Testis (tissue), 2 donors: ENCODE measurements at regions not wholly inside any gene's neighbourhood (a gene's known extent, or its start where the extent isn't known, plus 50 kb on each side); places are given as distances from the start of the nearest gene placed in this dataset.

ENCODE experiments used
- DNase-seq: peaks from one replicate; pipeline ENCODE4 v3.0.0-alpha.2; 2019
- H3K27ac ChIP-seq, 2 donors: fragments of 200-600 bp; sonication (generic); one replicate each; pipeline ENCODE4 v1.5.1; 2019
- H3K27me3 ChIP-seq: fragments of 200-600 bp; sonication (generic); one replicate; pipeline ENCODE4 v1.5.1; 2019
- H3K36me3 ChIP-seq: fragments of 200-600 bp; sonication (generic); one replicate; pipeline ENCODE4 v1.5.1; 2017; ENCODE audit warnings: low read depth; ENCODE audit errors: missing control alignments
- H3K4me1 ChIP-seq: fragments of 200-600 bp; sonication (generic); one replicate; pipeline ENCODE4 v1.5.1; 2019
- H3K4me3 ChIP-seq, 2 donors: fragments of 200-600 bp; sonication (generic); one replicate each; pipeline ENCODE4 v1.5.1; 2017 to 2019
- H3K9me3 ChIP-seq: fragments of 200-600 bp; sonication (generic); one replicate; pipeline ENCODE4 v1.5.1; 2017
- CTCF ChIP-seq, 3 experiments: fragments of 450-650 bp in 2 of 3; fragments of 200-600 bp in 1 of 3; sonication (generic) in 1 of 3; IDR thresholded peaks; one replicate each; pipeline ENCODE4 v1.5.1; 2016 to 2019; ENCODE audit warnings: antibody characterized with exemption in 3 of 3, mild to moderate bottlenecking in 2 of 3, moderate library complexity in 1 of 3
- POLR2A ChIP-seq: fragments of 450-650 bp; IDR thresholded peaks from one replicate; pipeline ENCODE4 v1.6.1; 2017; ENCODE audit warnings: antibody characterized with exemption, mild to moderate bottlenecking, moderate library complexity
- WGBS, 2 donors: methylation state at CpG; one replicate each; pipeline ENCODE4 v1.1.5; 2018; 5-methylcytosine and 5-hydroxymethylcytosine counted together
- intact Hi-C: fragments of 100-400 bp; cut with DNase I; formaldehyde crosslinking; loops from one replicate; pipeline ENCODE4 v1.15.1; 2023; ENCODE audit warnings: low total_unique reads

- H3K4me1 ChIP-seq, result no peaks in the 10 kb centered on the region
- H3K9me3 ChIP-seq, result no peaks in the 10 kb centered on the region
- H3K36me3 ChIP-seq, result no peaks in the 10 kb centered on the region
- H3K27ac ChIP-seq, result no peak overlapping the region
- no peak overlapping the region for H3K4me3 ChIP-seq
- no peaks in the 10 kb centered on the region for H3K27me3 ChIP-seq
- no peak for DNase-seq
- intact Hi-C loops, result no loop called here
- no peak for TF ChIP-seq CTCF (IDR thresholded peaks at IDR 0.05)
- no peak for TF ChIP-seq POLR2A
Observed at GRCh38 chr4:29559286-29559685, 1160.9 kb upstream of the PCDH7 start.

- H3K4me3 ChIP-seq, result no peak overlapping the region
- 55% methylated on average over 1 of the region's 1 CpG for WGBS, 2 donors
- no peaks in the 10 kb centered on the region for H3K4me1 ChIP-seq
- no peaks in the 10 kb centered on the region for H3K27me3 ChIP-seq
- TF ChIP-seq CTCF (IDR thresholded peaks at IDR 0.05) (no peak), POLR2A (no peak)
- intact Hi-C loops, result no loop called here
- H3K27ac ChIP-seq, result no peak overlapping the region
- H3K36me3 ChIP-seq, result no peaks in the 10 kb centered on the region
- no peaks in the 10 kb centered on the region for H3K9me3 ChIP-seq
- DNase-seq, result no peak
Observed at GRCh38 chr4:29560452-29560851, 1159.7 kb upstream of the PCDH7 start.

GRCh38 chr4:29565256-29565655, 1154.9 kb upstream of the PCDH7 start:
- intact Hi-C loops, result no loop called here
- no peak for DNase-seq
- WGBS, 2 donors, result 73 to 86% methylated on average over 2 of the region's 2 CpGs
- H3K36me3 ChIP-seq, result no peaks in the 10 kb centered on the region
- H3K27ac ChIP-seq, result no peak overlapping the region
- H3K4me3 ChIP-seq, result no peak overlapping the region
- H3K27me3 ChIP-seq, result no peaks in the 10 kb centered on the region
- TF ChIP-seq CTCF (IDR thresholded peaks at IDR 0.05), result no peak
- TF ChIP-seq POLR2A, result no peak
- no peaks in the 10 kb centered on the region for H3K9me3 ChIP-seq
- H3K4me1 ChIP-seq, result no peaks in the 10 kb centered on the region

GRCh38 chr4:29566371-29566770, 1153.8 kb upstream of the PCDH7 start:
- no peak overlapping the region for H3K4me3 ChIP-seq
- TF ChIP-seq CTCF (IDR thresholded peaks at IDR 0.05) (no peak), POLR2A (no peak)
- 82 to 91% methylated on average over 1 of the region's 1 CpG for WGBS, 2 donors
- intact Hi-C loops, result no loop called here
- H3K9me3 ChIP-seq, result no peaks in the 10 kb centered on the region
- H3K36me3 ChIP-seq, result no peaks in the 10 kb centered on the region
- H3K27me3 ChIP-seq, result no peaks in the 10 kb centered on the region
- no peak for DNase-seq
- H3K4me1 ChIP-seq, result no peaks in the 10 kb centered on the region
- no peak overlapping the region for H3K27ac ChIP-seq

- no peaks in the 10 kb centered on the region for H3K36me3 ChIP-seq
- intact Hi-C loops, result no loop called here
- H3K27me3 ChIP-seq, result no peaks in the 10 kb centered on the region
Observed at GRCh38 chr4:29571322-29571721, 1148.8 kb upstream of the PCDH7 start.

More at GRCh38 chr4:29571322-29571721, 1148.8 kb upstream of the PCDH7 start:
- no peak for DNase-seq
- H3K4me3 ChIP-seq, result no peak overlapping the region
- H3K27ac ChIP-seq, result no peak overlapping the region
- TF ChIP-seq CTCF (IDR thresholded peaks at IDR 0.05) (no peak), POLR2A (no peak)
- WGBS, 2 donors, result 89 to 93% methylated on average over 3 of the region's 3 CpGs
- H3K9me3 ChIP-seq, result no peaks in the 10 kb centered on the region
- no peaks in the 10 kb centered on the region for H3K4me1 ChIP-seq
